Vagina (tissue), 2 donors: ENCODE measurements at regions not wholly inside any gene's neighbourhood (a gene's known extent, or its start where the extent isn't known, plus 50 kb on each side); places are given as distances from the start of the nearest gene placed in this dataset.

ENCODE experiments used
- DNase-seq, 2 donors: peaks; one replicate each; pipeline ENCODE4 v3.0.0-alpha.2; 2017; ENCODE audit errors: extremely low spot score in 2 of 2
- H3K27ac ChIP-seq: fragments of 200-600 bp; sonication (generic); one replicate; pipeline ENCODE4 v1.5.1; 2019
- H3K27me3 ChIP-seq: fragments of 200-600 bp; sonication (generic); one replicate; pipeline ENCODE4 v1.5.1; 2019
- H3K36me3 ChIP-seq, 2 donors: fragments of 200-600 bp; sonication (generic); one replicate each; pipeline ENCODE4 v1.5.1; 2017 to 2019
- H3K4me1 ChIP-seq: fragments of 200-600 bp; sonication (generic); one replicate; pipeline ENCODE4 v1.5.1; 2019
- H3K4me3 ChIP-seq, 2 donors: fragments of 200-600 bp; sonication (generic); 1 replicate in 1 of 2; 2 replicates in 1 of 2; pipeline ENCODE4 v1.5.1; 2016 to 2019
- H3K9me3 ChIP-seq: fragments of 200-600 bp; sonication (generic); one replicate; pipeline ENCODE4 v1.5.1; 2019
- POLR2A ChIP-seq, 2 donors: fragments of 450-650 bp; IDR thresholded peaks; one replicate each; pipeline ENCODE4 v1.6.1; 2017; ENCODE audit warnings: antibody characterized with exemption in 2 of 2, mild to moderate bottlenecking in 2 of 2, moderate library complexity in 2 of 2
- POLR2AphosphoS5 ChIP-seq, 2 donors: sonication (generic); formaldehyde crosslinking; IDR thresholded peaks; one replicate each; pipeline ENCODE4 v1.9.0; 2017; ENCODE audit warnings: antibody characterized with exemption in 2 of 2, mild to moderate bottlenecking in 2 of 2, low read depth in 1 of 2; ENCODE audit not compliant: insufficient read depth in 1 of 2
- intact Hi-C: fragments of 100-400 bp; cut with DNase I; formaldehyde crosslinking; loops from one replicate; pipeline ENCODE4 v1.15.1; 2023
- TF ChIP-seq, protein P1 (sequence below), 3 experiments: fragments of 450-650 bp in 2 of 3; fragments of 200-600 bp in 1 of 3; sonication (generic) in 1 of 3; IDR thresholded peaks; one replicate each; pipeline ENCODE4 v1.5.1; 2017 to 2019; ENCODE audit warnings: antibody characterized with exemption in 3 of 3, mild to moderate bottlenecking in 2 of 3, moderate library complexity in 2 of 3

DNA sequence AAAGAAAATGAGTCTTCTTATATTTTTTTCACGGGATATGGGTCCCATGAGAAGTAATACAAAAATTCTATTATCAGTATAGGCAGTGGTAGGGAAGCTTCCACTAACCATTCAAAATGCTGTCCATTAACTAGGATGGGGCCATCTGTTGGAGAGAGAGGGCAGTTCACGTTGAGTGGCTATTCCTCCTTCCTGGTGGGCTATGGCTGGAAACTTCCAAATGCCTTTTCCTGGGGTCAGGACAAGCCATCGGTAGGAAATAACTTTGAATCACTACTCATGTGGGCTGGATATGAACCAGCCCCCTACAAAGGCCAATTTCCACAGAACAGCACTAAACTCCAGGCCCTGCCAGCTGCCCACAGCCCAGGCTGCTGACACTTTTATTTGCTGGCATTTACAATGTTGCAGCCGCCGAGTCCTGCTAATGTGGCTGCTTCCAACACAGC, 156.1 kb upstream of the HNRNPA3 start:
- no peaks in the 10 kb centered on the region for H3K36me3 ChIP-seq
- H3K9me3 ChIP-seq = no peaks in the 10 kb centered on the region
- H3K27ac ChIP-seq = no peak overlapping the region
- no peak overlapping the region for H3K4me3 ChIP-seq
- H3K4me1 ChIP-seq = peaks cover 12% of the 10 kb centered on the region
- intact Hi-C loops = no loop called here
- H3K27me3 ChIP-seq = no peaks in the 10 kb centered on the region
- DNase-seq = no peak
- TF ChIP-seq POLR2AphosphoS5 (IDR thresholded peaks at IDR 0.05; ENCODE audit: insufficient read depth in 1 of 2, low read depth in 1 of 2) = no peak
- TF ChIP-seq, protein P1, sequence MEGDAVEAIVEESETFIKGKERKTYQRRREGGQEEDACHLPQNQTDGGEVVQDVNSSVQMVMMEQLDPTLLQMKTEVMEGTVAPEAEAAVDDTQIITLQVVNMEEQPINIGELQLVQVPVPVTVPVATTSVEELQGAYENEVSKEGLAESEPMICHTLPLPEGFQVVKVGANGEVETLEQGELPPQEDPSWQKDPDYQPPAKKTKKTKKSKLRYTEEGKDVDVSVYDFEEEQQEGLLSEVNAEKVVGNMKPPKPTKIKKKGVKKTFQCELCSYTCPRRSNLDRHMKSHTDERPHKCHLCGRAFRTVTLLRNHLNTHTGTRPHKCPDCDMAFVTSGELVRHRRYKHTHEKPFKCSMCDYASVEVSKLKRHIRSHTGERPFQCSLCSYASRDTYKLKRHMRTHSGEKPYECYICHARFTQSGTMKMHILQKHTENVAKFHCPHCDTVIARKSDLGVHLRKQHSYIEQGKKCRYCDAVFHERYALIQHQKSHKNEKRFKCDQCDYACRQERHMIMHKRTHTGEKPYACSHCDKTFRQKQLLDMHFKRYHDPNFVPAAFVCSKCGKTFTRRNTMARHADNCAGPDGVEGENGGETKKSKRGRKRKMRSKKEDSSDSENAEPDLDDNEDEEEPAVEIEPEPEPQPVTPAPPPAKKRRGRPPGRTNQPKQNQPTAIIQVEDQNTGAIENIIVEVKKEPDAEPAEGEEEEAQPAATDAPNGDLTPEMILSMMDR (IDR thresholded peaks at IDR 0.05) = no peak

DNA sequence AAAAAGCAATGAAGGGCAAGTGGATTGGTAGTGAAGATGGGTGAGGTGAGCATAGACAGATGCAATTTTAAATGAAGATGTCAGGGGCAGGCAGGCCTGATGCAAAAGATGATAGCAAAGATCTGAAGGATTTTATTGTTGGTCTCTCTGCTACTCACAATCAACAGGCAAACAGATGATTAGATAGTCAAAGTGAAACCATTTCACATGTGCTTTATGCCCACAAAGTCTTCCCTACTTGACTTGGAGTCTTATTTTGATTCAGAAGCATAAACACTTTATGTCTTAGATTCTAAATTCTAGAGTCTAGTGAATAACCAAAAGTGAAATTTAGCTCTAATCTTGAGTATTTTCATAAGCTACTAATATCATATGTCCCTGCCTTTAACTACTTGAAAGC, 153.8 kb upstream of the HNRNPA3 start:
- Histone ChIP-seq H3K27me3 (no peaks in the 10 kb centered on the region), H3K27ac (no peak overlapping the region), H3K4me1 (no peaks in the 10 kb centered on the region), H3K36me3 (no peaks in the 10 kb centered on the region), H3K4me3 (no peak overlapping the region), H3K9me3 (no peaks in the 10 kb centered on the region)
- TF ChIP-seq POLR2A (IDR thresholded peaks at IDR 0.05) = no peak
- TF ChIP-seq POLR2AphosphoS5 (IDR thresholded peaks at IDR 0.05; ENCODE audit: insufficient read depth in 1 of 2, low read depth in 1 of 2) = no peak
- TF ChIP-seq, protein P1 (IDR thresholded peaks at IDR 0.05) = no peak
- no peak for DNase-seq
- intact Hi-C loops = no loop called here

DNA sequence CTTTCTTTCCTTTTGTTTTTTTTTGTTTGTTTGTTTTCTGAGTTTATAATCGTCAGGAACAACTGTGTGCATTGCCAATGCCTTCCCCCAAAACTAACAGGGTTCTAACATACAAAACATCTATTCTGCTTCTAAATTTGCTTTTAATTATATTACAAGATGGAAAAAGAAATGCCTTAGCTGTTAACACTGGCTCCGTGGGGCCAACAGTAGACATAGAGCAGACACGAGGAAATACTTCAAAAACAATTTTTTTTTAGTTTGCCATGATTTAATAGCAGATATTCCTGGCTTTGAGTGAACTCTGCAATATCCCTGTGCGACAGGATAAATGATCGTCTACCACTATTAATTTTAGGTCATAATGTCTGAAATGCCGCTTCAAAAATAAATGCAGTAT, 153.3 kb upstream of the HNRNPA3 start:
- no peak for DNase-seq
- no peaks in the 10 kb centered on the region for H3K9me3 ChIP-seq

DNA sequence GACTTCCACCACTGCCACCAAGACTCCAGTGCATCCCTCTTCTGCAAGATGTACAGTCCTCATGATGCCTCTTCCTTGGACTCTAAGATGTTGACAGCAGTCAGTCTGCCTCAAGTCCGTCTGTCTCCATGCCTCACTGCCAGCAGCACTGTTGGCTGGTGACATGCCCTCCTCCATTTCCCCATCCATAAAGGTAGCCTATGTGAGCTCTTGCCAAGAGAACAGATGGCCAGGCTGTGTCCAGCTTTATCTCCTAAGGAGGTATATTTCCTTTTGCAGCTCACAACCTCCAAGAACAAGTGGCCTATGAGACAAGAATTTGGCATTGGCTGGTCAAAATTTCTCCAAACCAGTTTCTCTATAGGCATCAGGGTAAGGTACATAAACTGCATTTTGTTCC, 149.3 kb upstream of the HNRNPA3 start:
- Histone ChIP-seq H3K4me3 (no peak overlapping the region), H3K9me3 (no peaks in the 10 kb centered on the region), H3K27me3 (no peaks in the 10 kb centered on the region), H3K4me1 (no peaks in the 10 kb centered on the region), H3K36me3 (no peaks in the 10 kb centered on the region), H3K27ac (no peak overlapping the region)
- TF ChIP-seq, protein P1 (IDR thresholded peaks at IDR 0.05) = no peak
- no peak for TF ChIP-seq POLR2A (IDR thresholded peaks at IDR 0.05)
- TF ChIP-seq POLR2AphosphoS5 (IDR thresholded peaks at IDR 0.05; ENCODE audit: insufficient read depth in 1 of 2, low read depth in 1 of 2) = no peak
- DNase-seq = no peak
- intact Hi-C loops = no loop called here

More for the DNA sequence above, 153.3 kb upstream of the HNRNPA3 start:
- Histone ChIP-seq H3K4me1 (no peaks in the 10 kb centered on the region), H3K27ac (no peak overlapping the region), H3K27me3 (no peaks in the 10 kb centered on the region), H3K4me3 (no peak overlapping the region), H3K36me3 (no peaks in the 10 kb centered on the region)
- intact Hi-C loops = no loop called here
- TF ChIP-seq POLR2AphosphoS5 (IDR thresholded peaks at IDR 0.05; ENCODE audit: insufficient read depth in 1 of 2, low read depth in 1 of 2) (no peak), POLR2A (IDR thresholded peaks at IDR 0.05) (no peak)
- TF ChIP-seq, protein P1 (IDR thresholded peaks at IDR 0.05) = no peak

DNA sequence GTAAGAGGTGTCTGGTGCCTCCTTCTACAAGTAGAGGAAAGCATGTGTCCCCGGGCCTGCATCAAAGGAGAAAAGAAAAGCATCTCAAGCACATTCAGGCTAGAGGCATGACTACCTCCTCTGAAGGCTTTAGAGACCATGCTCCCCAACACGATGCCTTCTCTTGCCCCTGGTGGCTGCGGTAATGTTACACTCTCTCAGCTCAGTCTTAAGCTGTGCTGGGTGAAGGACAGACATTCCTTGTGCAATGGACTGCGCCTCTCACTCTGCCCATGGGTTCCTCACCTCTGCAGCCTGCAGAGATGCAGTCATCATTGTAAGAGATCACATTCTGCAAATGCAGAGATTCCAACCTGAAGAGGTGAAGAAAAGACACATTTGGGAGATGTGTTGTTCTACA, 148.2 kb upstream of the HNRNPA3 start:
- DNase-seq = no peak
- Histone ChIP-seq H3K27me3 (no peaks in the 10 kb centered on the region), H3K4me1 (no peaks in the 10 kb centered on the region), H3K4me3 (no peak overlapping the region), H3K9me3 (no peaks in the 10 kb centered on the region), H3K27ac (no peak overlapping the region), H3K36me3 (no peaks in the 10 kb centered on the region)
- intact Hi-C loops = no loop called here
- TF ChIP-seq, protein P1 (IDR thresholded peaks at IDR 0.05) = no peak
- TF ChIP-seq POLR2AphosphoS5 (IDR thresholded peaks at IDR 0.05; ENCODE audit: insufficient read depth in 1 of 2, low read depth in 1 of 2) = no peak
